SK-N-SH (cell line): ENCODE measurements at regions not wholly inside any gene's neighbourhood (a gene's known extent, or its start where the extent isn't known, plus 50 kb on each side); places are given as distances from the start of the nearest gene placed in this dataset.

Experiments used
- CTCF ChIA-PET: fragments of 300-600, 350-600 bp; formaldehyde crosslinking; extraction: SDS; loops from one replicate; lab custom pipeline; 2021; lab: Yijun Ruan, JAX
- POLR2A ChIA-PET: fragments of 350-600 bp; sonication (Branson Sonifier 250); formaldehyde crosslinking; extraction: SDS; loops from one replicate; lab custom pipeline; 2020; ENCODE audit warnings: antibody characterized with exemption, inconsistent platforms; lab: Yijun Ruan, JAX
- DNase-seq: peaks from one replicate; pipeline ENCODE4 v3.0.0; 2012
- H2AFZ ChIP-seq: fragments of 200-600 bp; sonication (generic); 2 replicates; pipeline ENCODE4 v1.8.1; 2016; ENCODE audit warnings: antibody characterized with exemption, mild to moderate bottlenecking, low read depth
- H3F3A ChIP-seq: fragments of 200-600 bp; sonication (generic); replicated peaks from 2 replicates; pipeline ENCODE3; 2016; ENCODE audit warnings: antibody characterized with exemption, mild to moderate bottlenecking; ENCODE audit not compliant: insufficient read depth
- H3K27ac ChIP-seq, 2 experiments: fragments of 200-500 bp in 1 of 2; fragments of 200-600 bp in 1 of 2; sonication (Bioruptor generic) in 1 of 2; sonication (generic), shearing (Covaris generic) in 1 of 2; 2 replicates each; pipeline versions ENCODE4 v1.5.1 to v1.6.1; 2014 to 2016; ENCODE audit warnings: low read depth in 2 of 2, inconsistent platforms in 1 of 2, low read length in 1 of 2, mild to moderate bottlenecking in 1 of 2, mixed read lengths in 1 of 2
- H3K27me3 ChIP-seq: fragments of 200-600 bp; sonication (generic), shearing (Covaris generic); 2 replicates; pipeline ENCODE4 v1.6.1; 2016; ENCODE audit warnings: mixed run types; ENCODE audit not compliant: insufficient read depth
- H3K36me3 ChIP-seq, 2 experiments: fragments of 200-500 bp in 1 of 2; fragments of 200-600 bp in 1 of 2; sonication (Bioruptor generic) in 1 of 2; sonication (generic) in 1 of 2; replicated peaks in 1 of 2; 2 replicates each; pipeline versions ENCODE3 to v1.5.1; 2014 to 2016; ENCODE audit warnings: low read length in 1 of 2, mild to moderate bottlenecking in 1 of 2; ENCODE audit not compliant: insufficient read depth in 2 of 2, control insufficient read depth in 1 of 2
- H3K4me1 ChIP-seq, 2 experiments: fragments of 200-500 bp in 1 of 2; fragments of 200-600 bp in 1 of 2; sonication (Bioruptor generic) in 1 of 2; sonication (generic), shearing (Covaris generic) in 1 of 2; 2 replicates each; pipeline versions ENCODE4 v1.5.1 to v1.6.1; 2014 to 2016; ENCODE audit warnings: low read depth in 1 of 2, low read length in 1 of 2, mixed run types in 1 of 2; ENCODE audit not compliant: insufficient read depth in 2 of 2, control insufficient read depth in 1 of 2
- H3K4me2 ChIP-seq: fragments of 200-600 bp; sonication (generic), shearing (Covaris generic); 2 replicates; pipeline ENCODE4 v1.6.1; 2017; ENCODE audit warnings: mixed run types
- H3K4me3 ChIP-seq, 2 experiments: fragments of 200-500 bp in 1 of 2; fragments of 200-600 bp in 1 of 2; sonication (Bioruptor generic) in 1 of 2; sonication (generic), shearing (Covaris generic) in 1 of 2; 2 replicates each; pipeline versions ENCODE4 v1.5.1 to v1.8.1; 2014 to 2016; ENCODE audit warnings: low read depth in 2 of 2, inconsistent platforms in 1 of 2, low read length in 1 of 2, mild to moderate bottlenecking in 1 of 2, mixed read lengths in 1 of 2, moderate library complexity in 1 of 2
- H3K79me2 ChIP-seq: fragments of 200-600 bp; sonication (generic); 2 replicates; pipeline ENCODE4 v1.8.1; 2017; ENCODE audit warnings: mild to moderate bottlenecking; ENCODE audit not compliant: insufficient read depth
- H3K9ac ChIP-seq: fragments of 200-600 bp; sonication (generic); 2 replicates; pipeline ENCODE4 v1.6.1; 2017; ENCODE audit warnings: mixed run types
- H3K9me2 ChIP-seq: fragments of 200-600 bp; sonication (generic); 2 replicates; pipeline ENCODE4 v1.6.1; 2017; ENCODE audit warnings: mixed run types
- H3K9me3 ChIP-seq: fragments of 200-600 bp; sonication (generic); 2 replicates; pipeline ENCODE4 v1.6.1; 2017; ENCODE audit warnings: mixed run types, mild to moderate bottlenecking, moderate library complexity
- H4K20me1 ChIP-seq: fragments of 200-600 bp; sonication (generic); 2 replicates; pipeline ENCODE4 v1.6.1; 2017; ENCODE audit warnings: mild to moderate bottlenecking, mixed run types; ENCODE audit not compliant: insufficient read depth
- CHD2 ChIP-seq: fragments of 150-350 bp; IDR thresholded peaks from 2 replicates; pipeline ENCODE4 v1.6.1; 2018; ENCODE audit warnings: low read length; ENCODE audit not compliant: partially characterized antibody
- CTCF ChIP-seq: fragments of 200-600 bp; sonication (generic); IDR thresholded peaks from 2 replicates; pipeline ENCODE4 v1.6.1; 2017; ENCODE audit warnings: antibody characterized with exemption, mild to moderate bottlenecking, moderate library complexity
- ELF1 ChIP-seq: IDR thresholded peaks from 2 replicates; pipeline ENCODE4 v1.4.0; 2012
- FOSL2 ChIP-seq: IDR thresholded peaks from 2 replicates; pipeline ENCODE4 v1.4.0; 2012; ENCODE audit warnings: low read depth, mild to moderate bottlenecking, moderate library complexity, borderline replicate concordance
- GABPA ChIP-seq: IDR thresholded peaks from 2 replicates; pipeline ENCODE4 v1.4.0; 2012; ENCODE audit warnings: low read depth, mild to moderate bottlenecking
- GATA2 ChIP-seq: sonication (generic); formaldehyde crosslinking; IDR thresholded peaks from 2 replicates; pipeline ENCODE4 v1.5.0; 2020; ENCODE audit warnings: mild to moderate bottlenecking, missing genetic modification reagents
- MAX ChIP-seq: IDR thresholded peaks from 2 replicates; pipeline ENCODE4 v1.4.0; 2012; ENCODE audit warnings: low read depth
- NRF1 ChIP-seq: IDR thresholded peaks from 2 replicates; pipeline ENCODE4 v1.6.1; 2012; ENCODE audit warnings: low read depth, mild to moderate bottlenecking, low read length
- RCOR1 ChIP-seq: fragments of 150-350 bp; IDR thresholded peaks from 2 replicates; pipeline ENCODE4 v1.6.1; 2017; ENCODE audit warnings: antibody characterized with exemption, low read length
- RXRA ChIP-seq: IDR thresholded peaks from 2 replicates; pipeline ENCODE4 v1.4.0; 2012; ENCODE audit warnings: low read depth, mild to moderate bottlenecking, borderline replicate concordance
- SIN3A ChIP-seq: IDR thresholded peaks from 2 replicates; pipeline ENCODE4 v1.6.1; 2012; ENCODE audit warnings: low read depth, mild to moderate bottlenecking, low read length, moderate library complexity, borderline replicate concordance
- TAF1 ChIP-seq: IDR thresholded peaks from 2 replicates; pipeline ENCODE4 v1.6.1; 2012; ENCODE audit warnings: low read depth, mild to moderate bottlenecking, low read length, moderate library complexity, borderline replicate concordance
- WGBS: methylation state at CpG from one replicate; pipeline ENCODE4 v1.1.6; 2017; ENCODE audit warnings: low lambda C conversion rate; 5-methylcytosine and 5-hydroxymethylcytosine counted together

- H3K79me2 ChIP-seq: no peaks in the 10 kb centered on the region
- H4K20me1 ChIP-seq: no peaks in the 10 kb centered on the region
- no peaks in the 10 kb centered on the region for H3K9me2 ChIP-seq
- ChIA-PET POLR2A (no interaction called here), CTCF (interaction anchor here (1.0 kb wide), 1 partner anchor 50 kb away, joined by 3 read pairs; no protein-coding TSS in a partner anchor)
- 47% methylated on average over 5 of the region's 5 CpGs for WGBS
- H3K9ac ChIP-seq: no peak overlapping the region
- H3K4me2 ChIP-seq: no peak overlapping the region
- H3K27me3 ChIP-seq: no peaks in the 10 kb centered on the region
- H3K9me3 ChIP-seq: no peaks in the 10 kb centered on the region
- H3K4me3 ChIP-seq: no peak overlapping the region
- H3K36me3 ChIP-seq: no peaks in the 10 kb centered on the region
- H3F3A ChIP-seq: no peaks in the 10 kb centered on the region
- DNase-seq: no peak
- no peak overlapping the region for H2AFZ ChIP-seq
- no peak for TF ChIP-seq MAX
- no peak for TF ChIP-seq GATA2 (CRISPR knock-in tag)
- no peak for TF ChIP-seq TAF1
- no peak for TF ChIP-seq SIN3A
- no peak for TF ChIP-seq CTCF
- no peak for TF ChIP-seq GABPA
- TF ChIP-seq FOSL2: no peak
- no peak for TF ChIP-seq ELF1
- TF ChIP-seq CHD2: no peak
- no peak for TF ChIP-seq RCOR1
- TF ChIP-seq RXRA: no peak
- no peaks in the 10 kb centered on the region for H3K4me1 ChIP-seq
- no peak overlapping the region for H3K27ac ChIP-seq
These were observed 75.2 kb upstream of the INHBA start for GRCh38 chr7:41777894-41778596.

- no peak overlapping the region for H3K4me2 ChIP-seq
- no peak for DNase-seq
- H3K79me2 ChIP-seq: no peaks in the 10 kb centered on the region
- no peaks in the 10 kb centered on the region for H3K4me1 ChIP-seq
- no peak overlapping the region for H3K9ac ChIP-seq
- H3K27me3 ChIP-seq: no peaks in the 10 kb centered on the region
- CTCF ChIA-PET: no interaction called here
- WGBS: 63% methylated on average over 11 of the region's 11 CpGs
- H3K9me2 ChIP-seq: no peaks in the 10 kb centered on the region
- no peaks in the 10 kb centered on the region for H3K36me3 ChIP-seq
- POLR2A ChIA-PET: no interaction called here
- no peaks in the 10 kb centered on the region for H4K20me1 ChIP-seq
- no peaks in the 10 kb centered on the region for H3K9me3 ChIP-seq
- no peak for TF ChIP-seq NRF1
- no peak overlapping the region for H2AFZ ChIP-seq
- no peak overlapping the region for H3K4me3 ChIP-seq
- no peaks in the 10 kb centered on the region for H3F3A ChIP-seq
- H3K27ac ChIP-seq: no peak overlapping the region
These were observed 72.1 kb upstream of the INHBA start for GRCh38 chr7:41774966-41775365.
